ENCODE measurements at regions not wholly inside any gene's neighbourhood (a gene's known extent, or its start where the extent isn't known, plus 50 kb on each side); places are given as distances from the start of the nearest gene placed in this dataset.

- H3K27ac ChIP-seq, result no peak overlapping the region
- TF ChIP-seq CTCF (IDR thresholded peaks at IDR 0.05) (no peak), ZFX (IDR thresholded peaks at IDR 0.05; ENCODE audit: borderline replicate concordance) (no peak)
Observed at GRCh38 chr1:94725566-94725965, 94.6 kb upstream of the SLC44A3 start.

- H3K27ac ChIP-seq, result no peak overlapping the region
- TF ChIP-seq CTCF (IDR thresholded peaks at IDR 0.05) (no peak), ZFX (IDR thresholded peaks at IDR 0.05; ENCODE audit: borderline replicate concordance) (no peak)
Observed at GRCh38 chr1:94723894-94724293, 96.3 kb upstream of the SLC44A3 start.

- H3K27ac ChIP-seq, result no peak overlapping the region
- TF ChIP-seq ZFX (IDR thresholded peaks at IDR 0.05; ENCODE audit: borderline replicate concordance) (no peak), CTCF (IDR thresholded peaks at IDR 0.05) (no peak)
Observed at GRCh38 chr1:94723463-94723862, 96.7 kb upstream of the SLC44A3 start.

- TF ChIP-seq CTCF (IDR thresholded peaks at IDR 0.05), result no peak
- TF ChIP-seq ZFX (IDR thresholded peaks at IDR 0.05; ENCODE audit: borderline replicate concordance), result no peak
- H3K27ac ChIP-seq, result no peak overlapping the region
Observed at GRCh38 chr1:94722181-94722580, 98.0 kb upstream of the SLC44A3 start.

GRCh38 chr1:94721240-94721639 lies 98.9 kb upstream of the SLC44A3 start:
- no peak overlapping the region for H3K27ac ChIP-seq
- TF ChIP-seq ZFX (IDR thresholded peaks at IDR 0.05; ENCODE audit: borderline replicate concordance), result no peak
- TF ChIP-seq CTCF (IDR thresholded peaks at IDR 0.05), result no peak

- TF ChIP-seq CTCF (IDR thresholded peaks at IDR 0.05) (no peak), ZFX (IDR thresholded peaks at IDR 0.05; ENCODE audit: borderline replicate concordance) (no peak)
- H3K27ac ChIP-seq, result no peak overlapping the region
Observed at GRCh38 chr1:94719926-94720793, 100.0 kb upstream of the SLC44A3 start.

- no peak overlapping the region for H3K27ac ChIP-seq
- TF ChIP-seq CTCF (IDR thresholded peaks at IDR 0.05) (no peak), ZFX (IDR thresholded peaks at IDR 0.05; ENCODE audit: borderline replicate concordance) (no peak)
Observed at GRCh38 chr1:94716965-94717364, 103.2 kb upstream of the SLC44A3 start.

All from 22Rv1 (cell line).